GM21786 (cell line): ENCODE measurements at regions not wholly inside any gene's neighbourhood (a gene's known extent, or its start where the extent isn't known, plus 50 kb on each side); places are given as distances from the start of the nearest gene placed in this dataset.
"Not testable (repeated sequence)": the region's sequence is repeated elsewhere in the genome, so short reads cannot be mapped to it uniquely, and the experiment has no call there.

Source experiments
- ATAC-seq: cut with Tn5 transposase; IDR thresholded peaks from one replicate; pipeline ENCODE4 v1.9.1; 2021; ENCODE audit not compliant: unreplicated experiment

DNA sequence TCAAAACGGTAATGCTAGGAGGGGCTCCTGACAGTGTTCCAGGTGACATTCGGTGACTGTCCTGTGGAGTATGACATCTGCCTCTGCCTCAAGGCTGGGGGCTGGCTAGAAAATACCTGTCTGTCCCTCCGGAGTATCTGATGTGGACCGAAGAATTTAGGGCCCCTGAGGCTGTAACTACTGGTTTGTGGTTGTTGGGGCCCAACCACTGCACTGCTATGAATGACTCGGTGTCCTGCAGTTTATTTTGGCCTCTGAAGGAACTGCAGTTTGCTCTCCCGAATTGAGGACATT is 198.9 kb upstream of the CAND1 start:
- no peak for ATAC-seq

DNA sequence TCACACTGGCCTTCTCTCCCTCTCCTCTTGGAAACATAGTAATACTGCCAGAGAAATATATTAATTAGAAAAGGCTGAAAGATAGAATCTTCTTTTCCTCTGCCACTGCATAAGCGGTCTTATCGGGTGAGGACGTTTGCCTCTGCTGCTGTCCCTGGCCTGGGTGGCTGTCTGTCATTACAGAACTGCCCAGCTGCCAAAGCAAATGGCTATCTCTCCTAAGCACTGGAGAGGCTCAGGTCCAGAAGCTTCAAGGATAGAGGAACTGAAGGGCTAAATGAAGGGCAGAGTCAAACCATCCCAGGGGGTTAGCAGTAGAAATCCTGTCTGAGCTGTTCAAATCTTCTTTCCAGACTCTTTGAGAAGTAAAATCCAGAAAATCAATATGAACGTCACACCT is 198.6 kb upstream of the CAND1 start:
- ATAC-seq: no peak

DNA sequence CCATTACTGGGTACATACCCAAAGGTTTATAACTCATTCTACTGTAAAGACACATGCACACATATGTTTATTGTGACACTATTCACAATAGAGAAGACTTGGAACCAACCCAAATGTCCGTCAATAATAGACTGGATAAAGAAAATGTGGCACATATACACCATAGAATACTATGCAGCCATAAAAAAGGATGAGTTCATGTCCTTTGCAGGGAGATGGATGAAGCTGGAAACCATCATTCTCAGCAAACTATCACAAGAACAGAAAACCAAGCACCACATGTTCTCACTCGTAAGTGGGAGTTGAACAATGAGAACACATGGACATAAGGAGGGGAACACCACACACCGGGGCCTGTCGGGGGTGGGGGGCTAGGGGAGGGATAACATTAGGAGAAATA is 196.9 kb upstream of the CAND1 start:
- not testable (repeated sequence) for ATAC-seq

DNA sequence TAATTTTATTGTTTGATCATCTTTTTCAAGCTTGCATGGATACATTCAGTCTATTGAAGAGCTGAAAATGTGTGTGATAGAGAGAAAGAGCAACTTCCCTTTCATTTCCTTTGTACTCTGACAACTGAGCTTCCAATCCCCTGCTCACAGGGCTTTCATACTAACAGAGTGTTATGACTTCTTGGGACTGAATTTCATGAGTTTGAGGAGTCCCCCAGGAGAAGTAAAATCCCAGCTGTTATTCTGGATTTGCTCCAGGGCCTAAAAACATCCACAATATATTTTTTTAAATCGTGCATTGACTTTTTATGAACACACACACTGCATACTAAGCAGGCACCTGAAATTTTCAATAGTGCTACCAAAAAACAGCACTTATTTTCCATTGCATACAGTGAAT is 195.8 kb upstream of the CAND1 start:
- no peak for ATAC-seq

DNA sequence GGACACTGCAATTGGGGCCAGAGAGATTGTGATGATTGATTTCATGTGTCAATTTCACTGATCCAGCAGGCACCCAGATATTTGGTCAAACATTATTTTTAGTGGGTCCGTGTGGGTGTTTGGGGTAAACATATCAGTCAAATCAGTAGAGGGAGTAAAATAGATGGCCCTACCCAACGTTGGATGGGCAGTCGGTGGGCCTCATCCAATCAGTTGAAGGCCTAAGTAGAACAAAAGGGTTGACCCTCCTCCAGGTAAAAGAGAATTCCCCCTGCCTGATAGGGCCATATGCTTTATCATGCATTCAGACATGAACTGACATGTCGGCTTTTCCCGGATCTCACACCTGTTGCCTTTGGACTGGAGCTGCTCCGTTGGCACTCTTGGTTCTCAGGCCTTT is 195.1 kb upstream of the CAND1 start:
- no peak for ATAC-seq

DNA sequence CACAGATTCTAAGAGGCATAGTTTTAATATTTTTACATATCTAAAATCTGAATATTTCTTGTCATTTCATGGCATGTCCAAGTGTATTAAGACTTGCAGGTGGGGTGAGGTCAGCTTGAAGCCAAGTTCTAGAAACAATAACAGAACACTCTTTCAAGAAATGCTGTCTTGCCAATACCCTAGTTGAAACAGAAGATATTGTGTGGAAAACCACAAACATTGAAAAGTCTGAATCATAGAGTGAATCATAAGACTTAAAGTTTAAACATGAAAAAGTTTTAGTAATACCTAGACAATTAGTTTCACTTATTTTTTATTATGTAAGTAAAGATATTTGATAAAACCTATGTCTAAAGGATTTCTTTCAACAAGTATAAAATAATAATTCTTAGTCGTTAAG is 191.5 kb upstream of the CAND1 start:
- ATAC-seq: no peak

DNA sequence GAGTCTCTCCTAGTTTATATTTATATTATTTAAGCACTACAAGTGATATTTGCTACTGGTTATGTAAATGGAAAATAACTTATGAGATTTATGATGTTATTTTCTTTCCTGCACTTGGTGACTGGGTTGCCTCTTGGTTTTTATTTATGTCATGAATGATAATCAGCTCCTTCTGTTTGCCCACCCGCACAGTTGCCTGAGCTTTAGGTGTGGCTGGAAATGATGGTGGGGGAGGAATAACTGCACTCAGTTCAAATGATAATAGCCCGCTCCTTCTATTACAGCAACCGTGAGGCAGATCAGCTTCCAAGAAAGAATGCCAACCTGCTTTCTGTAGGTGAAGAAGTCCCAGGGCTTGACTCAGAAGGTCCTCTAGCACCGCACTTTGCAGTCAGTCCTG is 190.2 kb upstream of the CAND1 start:
- no peak for ATAC-seq

DNA sequence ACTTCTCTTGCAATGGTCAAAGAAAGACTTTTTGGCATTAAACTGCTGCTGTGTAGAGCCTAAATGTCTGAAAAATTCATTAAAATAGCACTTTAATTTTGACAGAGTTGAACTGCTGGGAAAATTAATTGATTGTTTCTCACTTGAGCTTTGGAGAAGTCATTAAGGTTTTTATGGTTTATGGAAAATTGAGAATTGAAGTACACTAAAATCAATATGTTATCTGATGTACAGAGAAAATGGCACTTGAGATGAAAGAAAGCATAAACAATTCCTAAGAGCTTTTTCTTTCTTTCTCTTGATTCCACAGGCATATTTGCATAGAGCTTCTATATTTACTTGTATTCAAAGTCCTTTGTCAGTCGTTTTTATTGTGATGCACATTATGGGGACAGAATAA is 188.5 kb upstream of the CAND1 start:
- ATAC-seq: no peak

DNA sequence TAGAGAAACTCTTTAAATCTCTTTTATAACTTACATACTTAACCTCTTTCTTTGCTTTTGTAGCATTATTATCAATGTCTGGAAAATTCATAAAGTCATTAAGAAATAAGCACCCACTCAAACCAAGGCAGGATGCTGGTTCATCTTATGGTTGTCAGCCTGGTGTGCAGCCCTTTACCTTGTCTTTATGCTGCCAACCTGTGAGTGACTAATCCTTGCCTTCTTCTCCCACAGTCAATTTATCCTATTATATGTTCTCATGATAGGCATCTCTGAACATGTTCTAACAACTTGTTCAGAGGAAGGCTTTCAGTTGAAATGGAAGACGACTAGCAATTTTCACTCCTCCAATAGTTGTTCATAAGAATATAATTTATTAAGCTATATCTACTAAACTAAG is 186.9 kb upstream of the CAND1 start:
- ATAC-seq: no peak

DNA sequence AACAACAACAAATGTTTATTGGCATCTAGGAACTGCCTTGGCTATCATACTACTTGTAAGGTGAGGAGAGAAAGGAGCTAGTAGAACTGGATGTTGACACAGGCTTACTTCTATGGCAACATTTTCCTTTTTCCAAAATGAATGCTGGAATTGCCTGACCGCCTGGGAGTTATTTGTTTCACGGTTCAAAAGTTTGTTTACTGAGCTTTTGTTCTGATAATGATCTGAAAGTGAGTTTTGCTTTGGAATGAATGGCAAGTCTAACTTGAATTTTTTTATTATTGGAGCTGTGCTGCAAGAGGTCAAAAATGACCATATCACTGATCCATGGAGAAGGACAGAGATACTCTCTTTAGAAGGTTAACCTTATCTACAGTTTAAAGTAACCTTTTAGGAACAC is 183.5 kb upstream of the CAND1 start:
- ATAC-seq: no peak

DNA sequence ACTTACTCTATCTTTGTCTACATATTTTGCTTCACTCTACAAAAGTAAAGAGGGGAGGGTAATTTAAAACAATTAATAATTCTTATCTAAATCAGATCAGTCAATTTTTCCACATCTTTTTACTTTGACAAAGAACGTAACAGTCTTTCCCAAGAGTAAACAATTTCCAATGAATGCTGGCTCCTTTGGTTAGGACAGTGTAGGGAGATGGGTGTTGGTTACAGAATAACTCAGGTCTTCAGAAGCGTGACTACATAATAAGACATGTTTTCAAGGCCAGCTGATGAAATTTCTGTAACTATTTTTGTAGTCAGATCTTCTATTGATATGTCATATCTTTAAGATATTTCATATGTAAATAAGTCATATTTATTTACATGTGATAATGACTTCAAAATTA is 183.0 kb upstream of the CAND1 start:
- no peak for ATAC-seq

DNA sequence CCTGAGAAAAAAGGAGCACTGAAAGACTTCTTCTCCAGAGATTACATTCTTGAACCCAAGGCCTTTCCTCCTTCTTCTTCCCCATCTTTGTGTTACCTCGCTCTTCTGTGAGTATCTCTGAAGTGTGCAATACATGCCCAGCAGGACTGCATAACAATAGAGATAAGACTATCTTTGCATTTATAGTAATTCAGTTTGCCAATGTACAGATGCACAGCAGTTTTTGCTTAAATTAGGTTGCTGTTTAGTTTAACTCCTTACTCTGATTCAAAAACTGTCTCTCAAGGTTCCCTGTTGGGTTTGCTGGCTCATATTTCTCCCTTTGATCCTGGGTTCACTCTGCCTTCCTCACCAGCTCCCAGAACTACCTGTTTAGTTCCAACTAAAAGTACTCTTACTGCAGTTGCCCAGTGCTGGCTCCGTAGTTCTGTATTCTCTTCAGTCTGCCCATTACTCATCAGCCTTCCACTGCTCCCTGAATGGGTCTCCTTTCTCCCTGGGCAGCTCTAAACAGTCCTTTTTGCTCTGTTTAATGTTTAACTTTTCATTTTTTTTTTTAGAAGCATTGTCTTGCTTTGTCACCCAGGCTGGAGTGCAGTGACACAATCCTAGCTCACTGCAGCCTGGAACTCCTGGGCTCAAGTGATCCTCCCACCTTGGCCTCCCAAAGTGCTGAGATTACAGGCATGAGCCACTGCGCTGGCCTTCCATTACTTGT is 180.6 kb upstream of the CAND1 start:
- ATAC-seq: no peak

DNA sequence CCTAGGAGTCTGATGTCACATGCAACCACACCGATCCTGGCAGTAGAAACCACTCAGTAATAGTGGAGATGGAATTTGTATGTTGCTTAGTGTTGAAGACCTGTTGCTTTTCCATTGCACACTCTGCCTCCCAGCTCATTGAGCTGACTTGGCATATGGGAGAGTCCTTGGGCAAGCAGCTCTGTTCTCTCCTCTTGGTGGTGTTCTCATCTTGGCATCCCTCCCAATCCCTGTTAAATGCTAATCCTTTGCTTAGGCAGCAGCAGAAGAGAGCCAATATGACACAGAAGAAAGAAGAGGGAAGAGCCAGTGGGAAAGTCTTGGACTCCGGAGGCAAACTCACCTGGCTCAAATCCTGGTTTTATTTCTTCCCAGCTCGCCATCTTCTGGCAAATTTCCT is 178.0 kb upstream of the CAND1 start:
- ATAC-seq: no peak

DNA sequence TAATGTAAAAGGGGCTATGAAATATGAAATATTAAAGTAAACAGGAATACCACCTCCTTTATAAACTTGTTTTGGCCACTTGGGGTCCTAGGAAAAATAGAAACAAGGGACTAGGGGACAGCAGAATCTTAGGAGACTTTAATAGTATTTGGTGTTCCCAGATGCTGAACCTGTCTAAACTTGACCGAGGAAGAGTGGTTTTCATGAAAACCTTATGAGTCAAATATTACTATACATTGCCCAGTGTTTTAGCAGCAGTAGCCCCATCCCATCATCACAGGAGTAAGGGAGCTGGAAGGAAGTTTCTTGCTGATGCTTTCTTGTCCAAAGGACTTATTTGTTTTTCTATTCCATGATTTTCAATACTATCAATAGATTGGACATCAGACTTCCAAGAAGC is 177.5 kb upstream of the CAND1 start:
- no peak for ATAC-seq

DNA sequence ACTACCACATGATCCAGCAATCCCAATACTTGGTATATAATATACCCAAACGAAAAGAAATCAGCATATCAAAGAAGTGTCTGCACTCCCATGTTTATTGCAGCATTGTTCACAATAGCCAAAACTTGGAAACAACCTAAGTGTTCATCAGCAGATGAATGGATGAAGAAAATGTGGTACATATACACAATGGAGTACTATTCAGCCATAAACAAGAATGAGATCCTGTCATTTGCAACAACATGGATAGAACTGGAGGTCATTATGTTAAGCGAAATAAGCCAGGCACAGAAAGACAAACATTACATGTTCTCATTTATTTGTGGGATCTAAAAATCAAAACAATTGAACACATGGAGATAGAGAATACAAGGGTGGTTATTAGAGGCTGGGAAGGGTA is 176.2 kb upstream of the CAND1 start:
- not testable (repeated sequence) for ATAC-seq

DNA sequence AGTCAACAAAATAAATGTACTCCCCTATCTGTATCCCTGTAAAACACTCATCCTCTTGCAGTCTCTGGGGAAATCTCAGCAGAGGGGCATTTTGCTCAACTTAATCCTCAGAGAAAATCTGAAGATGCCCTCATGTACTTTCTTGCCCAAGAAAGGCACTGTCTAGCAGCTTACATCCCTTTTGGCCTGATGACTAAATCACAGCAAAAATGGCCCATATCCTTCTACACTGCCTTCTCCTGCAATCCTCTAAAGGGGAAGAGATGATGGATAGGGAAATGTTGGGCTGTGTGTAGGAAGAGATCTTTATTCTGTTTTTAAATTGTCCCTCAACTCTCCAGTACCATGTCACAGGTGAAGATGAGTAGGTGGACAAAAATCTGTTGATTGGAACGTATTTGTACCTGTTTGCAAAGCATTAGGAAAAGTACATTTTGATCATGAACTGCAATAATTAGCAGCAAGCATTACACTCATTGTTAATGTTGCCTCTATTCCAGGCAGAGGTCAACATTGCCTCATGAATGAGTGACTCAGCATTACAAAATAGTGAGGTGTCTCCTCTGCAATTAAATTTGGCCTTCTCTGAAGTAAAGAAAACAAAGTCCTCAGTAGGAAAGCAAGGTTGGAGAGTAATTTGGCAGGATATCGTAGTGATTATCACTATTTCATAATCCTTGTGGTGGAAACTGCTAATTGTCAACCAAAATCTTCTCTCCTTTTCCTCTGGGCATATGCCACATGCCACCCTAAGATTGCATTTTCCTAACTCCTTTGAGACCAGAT is 172.4 kb upstream of the CAND1 start:
- no peak for ATAC-seq

DNA sequence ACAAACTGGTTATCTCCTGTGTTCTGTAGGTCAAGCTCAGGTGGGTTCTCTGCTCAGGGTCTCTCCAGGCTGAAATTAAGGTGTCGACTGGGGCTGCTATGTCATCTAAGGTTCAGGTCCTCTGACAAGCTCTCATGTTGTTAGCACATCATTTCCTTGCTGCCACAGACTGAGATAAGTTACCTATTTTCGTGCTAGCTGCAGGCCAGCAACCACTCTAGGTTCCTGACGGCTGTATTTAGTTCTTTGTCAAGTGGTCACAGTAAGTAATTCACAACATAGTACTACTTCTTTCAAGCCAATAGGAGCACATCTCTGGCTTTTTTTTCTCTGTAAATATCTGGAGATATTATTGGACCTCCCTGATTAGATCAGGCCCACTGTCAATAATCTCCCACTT is 169.3 kb upstream of the CAND1 start:
- no peak for ATAC-seq

DNA sequence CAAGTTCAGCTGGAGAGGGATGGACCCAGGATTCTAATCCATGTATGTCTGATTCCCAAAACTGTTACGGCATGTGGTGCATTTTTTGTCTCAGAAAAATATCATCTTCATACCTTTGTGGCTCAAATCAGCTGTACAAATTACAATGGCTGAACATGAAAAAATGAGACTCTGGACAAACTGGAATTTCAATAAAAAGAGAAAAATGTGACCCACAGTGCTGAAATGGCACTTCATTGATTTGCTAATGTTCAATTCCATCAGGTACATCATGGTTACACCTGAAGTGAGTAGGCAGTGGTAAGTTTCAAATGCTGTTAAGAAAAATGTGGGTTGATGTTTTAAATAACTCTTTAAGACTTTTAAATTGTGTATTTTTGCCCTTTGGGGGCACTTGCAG is 165.6 kb upstream of the CAND1 start:
- no peak for ATAC-seq

DNA sequence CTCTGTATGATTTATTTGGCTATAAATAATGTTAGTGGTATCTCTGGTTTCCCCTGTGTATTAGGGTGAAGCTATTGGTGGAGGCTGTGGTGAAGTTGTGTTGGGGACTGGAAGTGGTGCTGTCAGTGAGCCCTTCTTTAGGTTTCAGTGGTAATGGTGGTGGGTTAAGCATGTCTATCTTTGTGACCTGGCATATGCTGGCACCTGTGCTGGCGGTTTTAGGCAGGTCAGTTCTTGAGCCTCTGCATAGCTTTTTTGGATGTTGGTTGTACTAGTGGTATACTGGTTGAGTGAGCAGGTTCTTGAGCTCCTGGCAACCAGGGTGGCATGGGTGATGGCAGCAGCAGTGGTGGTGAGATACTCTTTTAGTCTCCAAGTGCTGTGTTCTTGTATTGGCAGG is 161.9 kb upstream of the CAND1 start:
- no peak for ATAC-seq

DNA sequence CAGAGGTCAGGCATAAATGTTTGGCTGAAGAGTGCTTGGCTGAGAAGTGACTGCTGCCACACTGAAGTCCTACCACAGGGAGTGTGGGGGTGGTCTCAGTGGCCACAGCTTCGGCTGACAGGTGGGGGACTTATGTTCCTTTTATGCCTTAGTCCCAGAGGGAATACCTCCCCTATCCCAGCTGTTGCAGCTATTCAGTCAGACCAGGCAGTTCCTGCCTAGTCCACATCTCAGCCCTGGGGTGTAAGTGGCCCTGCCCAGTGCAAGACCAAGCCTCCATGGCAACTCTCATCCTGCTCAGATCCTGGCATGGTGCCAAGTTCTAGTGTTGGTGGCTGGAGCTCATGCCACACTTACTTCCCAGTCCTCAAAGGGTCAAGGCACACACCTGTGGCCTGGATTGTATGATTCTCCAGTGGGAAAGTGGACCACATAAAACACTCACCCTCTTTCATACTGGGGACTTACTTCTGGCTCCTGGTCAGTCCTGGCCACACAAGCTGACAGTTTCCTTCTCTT is 161.3 kb upstream of the CAND1 start:
- ATAC-seq: no peak

DNA sequence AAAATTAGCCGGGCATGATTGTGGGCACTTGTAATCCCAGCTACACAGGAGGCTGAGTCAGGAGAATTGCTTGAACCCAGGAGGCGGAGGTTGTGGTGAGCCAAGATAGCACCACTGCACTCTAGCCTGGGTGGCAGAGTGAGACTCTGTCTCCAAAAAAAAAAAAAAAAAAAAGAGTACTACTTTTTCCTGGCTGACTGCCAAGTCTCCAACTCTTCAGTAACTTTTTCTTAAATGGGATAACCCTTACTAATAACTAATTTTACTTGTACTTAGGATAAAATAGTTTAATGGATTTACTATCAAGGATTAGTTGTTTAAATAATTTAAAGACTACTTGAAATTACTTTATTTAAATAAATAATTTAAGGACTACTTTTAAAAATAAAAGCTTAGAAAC is 158.8 kb upstream of the CAND1 start:
- not testable (repeated sequence) for ATAC-seq

DNA sequence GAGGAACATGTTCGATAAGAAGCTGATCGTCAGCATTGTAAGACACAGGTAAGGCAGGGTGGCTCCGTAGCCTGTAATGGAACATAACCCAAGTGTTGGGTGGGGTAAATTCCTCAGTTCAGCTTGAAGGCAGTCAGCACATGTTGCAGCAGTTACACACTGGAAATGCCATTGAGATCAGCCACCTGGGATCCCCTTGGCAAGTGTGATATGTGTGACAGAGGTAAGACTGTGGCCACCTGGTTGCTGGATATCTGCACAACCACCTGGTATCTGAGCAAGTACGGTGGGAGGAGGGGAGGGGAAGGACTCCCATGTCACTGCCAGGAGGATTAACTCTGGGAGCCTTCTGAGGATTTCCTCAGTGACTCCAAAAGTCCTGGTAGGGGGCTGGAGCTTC is 158.0 kb upstream of the CAND1 start:
- ATAC-seq: no peak

DNA sequence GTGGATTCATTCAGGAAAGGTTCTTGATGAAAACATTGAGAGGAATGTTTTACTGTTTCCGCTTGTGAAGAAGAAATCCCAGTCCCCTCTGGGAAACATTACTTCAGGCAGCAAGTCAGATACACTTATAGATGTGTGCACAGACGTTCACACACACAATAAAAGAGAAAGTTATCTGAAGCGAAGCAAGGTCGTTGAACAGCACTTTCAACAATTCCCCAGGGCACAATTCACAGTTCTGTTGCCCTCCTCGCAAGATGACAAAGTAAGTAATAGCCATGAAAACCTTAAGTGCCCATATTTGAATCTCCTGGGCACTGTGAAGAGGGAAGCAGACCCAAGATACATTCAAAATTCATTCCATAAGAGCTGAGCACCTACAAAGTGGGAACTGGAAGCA is 156.6 kb upstream of the CAND1 start:
- no peak for ATAC-seq
